ENCODE measurements at regions not wholly inside any gene's neighbourhood (a gene's known extent, or its start where the extent isn't known, plus 50 kb on each side); places are given as distances from the start of the nearest gene placed in this dataset.

DNA sequence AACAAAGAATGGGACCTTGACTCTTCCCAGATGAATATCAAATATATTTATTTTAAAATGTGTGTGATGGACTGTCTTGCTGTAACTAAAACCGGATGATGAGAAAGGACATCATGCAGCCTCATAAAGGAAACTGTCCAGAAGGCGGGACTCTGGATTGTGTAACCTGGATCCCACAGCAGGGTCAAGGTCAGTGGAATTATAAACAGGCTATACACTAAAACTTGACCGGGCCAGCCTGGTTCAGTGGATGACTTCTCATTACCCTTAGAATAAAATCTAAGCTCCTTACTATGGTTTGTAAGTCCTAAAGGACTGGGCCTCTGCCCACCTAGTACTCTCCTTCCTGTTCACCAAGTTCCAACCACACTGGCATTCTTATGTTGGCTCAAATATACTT, 280.3 kb downstream of the ELAVL2 start:
- TF ChIP-seq, protein P1, sequence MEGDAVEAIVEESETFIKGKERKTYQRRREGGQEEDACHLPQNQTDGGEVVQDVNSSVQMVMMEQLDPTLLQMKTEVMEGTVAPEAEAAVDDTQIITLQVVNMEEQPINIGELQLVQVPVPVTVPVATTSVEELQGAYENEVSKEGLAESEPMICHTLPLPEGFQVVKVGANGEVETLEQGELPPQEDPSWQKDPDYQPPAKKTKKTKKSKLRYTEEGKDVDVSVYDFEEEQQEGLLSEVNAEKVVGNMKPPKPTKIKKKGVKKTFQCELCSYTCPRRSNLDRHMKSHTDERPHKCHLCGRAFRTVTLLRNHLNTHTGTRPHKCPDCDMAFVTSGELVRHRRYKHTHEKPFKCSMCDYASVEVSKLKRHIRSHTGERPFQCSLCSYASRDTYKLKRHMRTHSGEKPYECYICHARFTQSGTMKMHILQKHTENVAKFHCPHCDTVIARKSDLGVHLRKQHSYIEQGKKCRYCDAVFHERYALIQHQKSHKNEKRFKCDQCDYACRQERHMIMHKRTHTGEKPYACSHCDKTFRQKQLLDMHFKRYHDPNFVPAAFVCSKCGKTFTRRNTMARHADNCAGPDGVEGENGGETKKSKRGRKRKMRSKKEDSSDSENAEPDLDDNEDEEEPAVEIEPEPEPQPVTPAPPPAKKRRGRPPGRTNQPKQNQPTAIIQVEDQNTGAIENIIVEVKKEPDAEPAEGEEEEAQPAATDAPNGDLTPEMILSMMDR (IDR thresholded peaks at IDR 0.05): no peak
- no peak for TF ChIP-seq POLR2A (IDR thresholded peaks at IDR 0.05)

Data from prostate gland (tissue), 2 donors.